HG02973 (cell line): ENCODE measurements at regions not wholly inside any gene's neighbourhood (a gene's known extent, or its start where the extent isn't known, plus 50 kb on each side); places are given as distances from the start of the nearest gene placed in this dataset.
"Not testable (repeated sequence)": the region's sequence is repeated elsewhere in the genome, so short reads cannot be mapped to it uniquely, and the experiment has no call there.

Experiments
- ATAC-seq: cut with Tn5 transposase; IDR thresholded peaks from one replicate; pipeline ENCODE4 v1.9.1; 2021; ENCODE audit warnings: moderate library complexity; ENCODE audit not compliant: unreplicated experiment

DNA sequence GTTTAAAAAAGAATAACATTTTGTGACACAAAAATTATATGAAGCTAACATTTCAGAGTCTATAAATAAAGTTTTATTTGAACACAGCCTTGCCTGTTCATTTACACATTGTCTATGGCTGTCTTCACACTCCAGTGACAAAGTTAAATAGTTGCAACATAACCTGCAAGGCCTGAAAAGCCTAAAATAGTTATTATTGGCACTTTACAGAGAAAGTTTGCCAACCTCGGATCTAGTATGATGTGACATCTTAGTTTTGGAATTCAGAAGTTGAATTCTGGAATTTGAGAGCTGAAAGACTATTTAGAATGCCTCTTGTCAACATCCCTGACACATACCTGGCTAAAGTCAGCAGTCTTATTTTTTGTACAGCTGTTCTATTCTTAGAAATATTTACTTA lies 68.3 kb downstream of the DYRK2 start:
- ATAC-seq: no peak

GRCh38 chr12:67719303-67719702 lies 70.8 kb downstream of the DYRK2 start:
- ATAC-seq: not testable (repeated sequence)

- ATAC-seq: no peak
These were observed 71.9 kb downstream of the DYRK2 start for GRCh38 chr12:67720351-67720856.

GRCh38 chr12:67721248-67721647 lies 72.7 kb downstream of the DYRK2 start:
- no peak for ATAC-seq

DNA sequence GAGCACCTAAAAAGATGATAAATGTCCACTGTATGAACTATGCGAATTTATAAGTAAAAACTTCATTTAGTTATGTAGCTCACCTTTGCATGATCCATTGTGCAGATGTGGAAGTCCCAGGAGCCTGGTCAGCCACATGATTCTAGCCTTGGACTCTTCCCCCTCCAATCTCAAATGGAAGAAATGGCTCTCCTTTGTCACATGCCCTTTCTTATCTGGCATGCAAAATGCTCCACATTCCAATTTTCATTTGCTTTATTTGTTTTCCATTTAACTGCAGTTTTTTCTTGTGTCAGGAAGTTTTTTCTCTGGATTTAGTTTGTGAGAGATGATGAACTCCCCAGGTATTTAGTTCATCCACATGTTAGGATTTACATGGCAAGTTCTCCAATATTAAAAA lies 73.8 kb downstream of the DYRK2 start:
- ATAC-seq: no peak

DNA sequence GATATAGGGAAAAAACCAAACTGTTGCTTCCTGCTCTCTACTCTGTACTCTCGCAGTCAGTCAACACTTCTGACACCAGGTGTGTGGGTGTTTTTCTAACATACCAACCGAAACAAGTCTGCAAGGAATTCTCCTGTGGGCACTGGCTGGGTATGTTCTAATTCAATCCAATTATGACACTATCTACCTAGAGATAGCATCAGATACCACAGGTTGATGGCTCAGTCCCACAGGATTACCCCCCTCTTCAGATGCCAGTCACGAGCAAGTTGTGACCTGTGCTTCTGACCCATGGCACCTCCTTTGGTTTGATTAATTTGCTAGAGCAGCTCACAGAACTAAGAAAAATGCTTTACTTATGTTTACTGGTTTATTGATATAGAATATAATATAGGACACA lies 78.3 kb downstream of the DYRK2 start:
- ATAC-seq: no peak

DNA sequence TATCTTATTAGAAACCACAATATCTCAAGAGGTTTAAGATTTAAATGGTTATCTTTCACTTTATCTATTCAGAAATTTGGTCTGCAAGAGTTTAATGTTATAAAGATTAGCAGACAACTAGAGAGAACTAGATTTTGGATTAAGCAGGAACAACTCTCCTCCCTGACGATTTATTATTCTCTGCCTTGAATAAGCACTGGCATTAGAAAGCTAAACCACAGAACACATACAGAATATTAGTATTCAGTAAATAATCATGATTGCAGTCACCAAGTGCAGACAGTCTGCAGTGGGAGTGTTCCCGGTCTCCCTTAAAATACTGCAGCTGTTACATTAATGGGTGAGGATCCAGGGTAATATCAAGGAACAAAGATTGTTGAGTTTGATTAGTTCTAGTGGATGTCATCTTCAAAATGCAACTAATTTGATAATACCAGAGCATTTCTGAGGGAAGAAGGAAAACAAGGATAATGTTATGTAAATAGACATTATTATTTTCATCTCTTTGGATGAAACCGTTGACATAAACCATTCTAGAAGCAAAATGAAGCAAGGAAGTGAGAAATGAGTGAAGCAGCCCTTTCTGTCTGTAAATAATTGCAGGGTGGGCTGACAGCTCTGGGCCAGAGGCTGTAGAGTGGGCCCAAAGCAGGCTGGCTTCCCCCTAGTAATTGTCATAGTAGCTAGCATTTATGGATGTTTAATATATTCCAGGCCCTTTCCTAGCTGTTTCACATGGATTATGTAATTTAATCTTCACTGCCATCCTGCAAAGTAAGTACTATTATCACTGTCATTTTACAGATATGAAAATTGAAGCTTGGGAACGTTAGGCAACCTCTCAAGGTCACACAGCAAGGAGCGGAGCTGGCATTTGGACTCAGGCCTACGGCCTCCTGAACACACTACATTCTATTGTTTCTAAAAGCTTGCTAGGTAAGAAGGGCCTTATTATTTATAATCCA lies 79.4 kb downstream of the DYRK2 start:
- no peak for ATAC-seq

DNA sequence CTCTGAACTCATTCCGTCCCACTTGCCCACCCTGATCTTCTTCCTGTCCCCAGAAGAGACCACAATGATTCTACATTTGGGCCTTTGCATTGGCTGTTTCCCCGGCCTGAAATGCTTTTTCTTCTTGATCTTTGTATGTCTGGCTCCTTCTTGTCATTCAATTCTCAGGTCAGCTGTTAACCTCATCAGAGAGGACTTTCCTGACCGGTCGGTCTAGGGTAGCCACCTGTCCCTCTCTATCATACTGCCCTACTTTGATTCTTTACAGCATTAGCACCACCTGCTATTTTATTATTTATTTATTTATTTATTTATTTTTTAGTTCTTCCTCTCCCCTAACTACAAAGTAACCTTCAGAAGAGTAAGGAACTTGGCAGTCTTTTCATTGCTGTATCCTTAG lies 84.3 kb downstream of the DYRK2 start:
- no peak for ATAC-seq

DNA sequence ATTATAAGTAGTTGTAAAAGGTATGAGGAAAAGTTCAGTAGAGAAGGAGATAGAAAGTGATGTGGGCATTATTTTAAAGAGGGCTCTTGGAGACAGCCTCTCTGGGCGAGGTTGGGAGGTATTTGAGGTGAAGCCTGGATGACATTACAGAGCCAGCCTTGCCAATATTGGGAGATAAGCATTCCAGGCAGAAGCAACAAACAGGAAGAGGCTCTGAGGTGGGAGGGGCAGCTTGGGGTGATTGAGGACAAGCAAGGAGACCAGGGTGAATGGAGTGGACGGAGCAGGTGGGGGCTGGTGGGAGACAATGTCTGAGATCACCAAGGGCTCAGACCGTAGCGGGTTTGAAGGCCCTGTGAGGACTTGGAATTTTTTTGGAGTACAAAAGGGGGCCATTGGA lies 87.3 kb downstream of the DYRK2 start:
- no peak for ATAC-seq

DNA sequence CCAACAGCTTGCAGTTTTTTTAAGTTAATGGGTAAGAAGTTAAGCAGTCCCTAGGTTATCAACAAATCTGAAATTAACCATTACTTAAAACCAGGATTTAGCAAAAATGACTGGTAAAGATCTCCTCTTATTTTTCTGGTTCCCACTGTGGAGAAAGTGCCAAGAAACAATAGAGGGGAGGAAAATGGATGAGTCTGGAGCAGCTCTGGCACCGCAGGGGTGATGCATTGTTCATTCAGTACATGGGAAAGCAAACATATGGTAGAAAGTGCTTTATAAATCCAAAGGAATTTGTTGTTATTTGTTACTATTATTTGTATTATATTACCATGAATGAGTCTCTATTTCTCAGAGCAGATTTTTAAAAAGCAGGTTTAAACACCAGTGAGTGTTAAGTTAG lies 92.2 kb downstream of the DYRK2 start:
- no peak for ATAC-seq

DNA sequence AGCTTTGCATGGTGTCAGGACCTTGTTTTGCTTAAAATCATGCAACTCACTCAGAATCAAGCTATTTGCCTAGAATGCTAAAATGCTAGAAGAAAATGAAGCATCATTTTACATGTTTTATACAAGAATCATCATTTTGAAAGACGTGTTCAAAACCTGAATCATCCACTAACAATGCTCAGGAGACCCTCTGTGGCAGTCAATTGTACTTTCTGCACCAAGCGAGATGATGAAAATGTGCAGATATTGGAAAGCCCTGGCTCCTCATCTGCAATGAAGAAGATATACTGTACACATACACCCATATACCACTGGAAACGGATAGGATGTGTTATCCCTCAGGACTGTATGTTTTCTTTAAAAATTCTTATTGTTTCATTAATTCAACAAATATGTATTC lies 92.7 kb downstream of the DYRK2 start:
- no peak for ATAC-seq

DNA sequence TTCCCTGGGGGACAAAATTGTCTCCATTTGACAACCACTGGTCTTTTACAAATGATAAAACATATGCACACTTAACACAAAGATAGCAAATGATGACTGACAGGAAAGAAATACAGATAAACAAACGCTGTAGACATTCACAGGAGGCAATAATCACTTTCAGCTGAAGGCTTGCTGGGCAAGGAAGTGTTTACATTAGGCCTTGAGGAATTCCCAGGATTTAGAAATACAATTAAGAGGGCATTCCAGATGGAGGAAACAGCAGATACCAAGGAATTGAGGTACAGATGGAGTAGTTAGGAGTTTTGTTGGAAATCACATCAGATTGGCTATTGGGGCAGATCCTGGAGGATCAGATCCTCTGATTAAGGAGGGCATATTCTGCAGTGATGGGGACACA lies 93.9 kb downstream of the DYRK2 start:
- no peak for ATAC-seq

GRCh38 chr12:67747869-67748742 lies 99.6 kb downstream of the DYRK2 start:
- ATAC-seq: no peak

GRCh38 chr12:67748743-67749040 lies 100.1 kb downstream of the DYRK2 start:
- no peak for ATAC-seq

DNA sequence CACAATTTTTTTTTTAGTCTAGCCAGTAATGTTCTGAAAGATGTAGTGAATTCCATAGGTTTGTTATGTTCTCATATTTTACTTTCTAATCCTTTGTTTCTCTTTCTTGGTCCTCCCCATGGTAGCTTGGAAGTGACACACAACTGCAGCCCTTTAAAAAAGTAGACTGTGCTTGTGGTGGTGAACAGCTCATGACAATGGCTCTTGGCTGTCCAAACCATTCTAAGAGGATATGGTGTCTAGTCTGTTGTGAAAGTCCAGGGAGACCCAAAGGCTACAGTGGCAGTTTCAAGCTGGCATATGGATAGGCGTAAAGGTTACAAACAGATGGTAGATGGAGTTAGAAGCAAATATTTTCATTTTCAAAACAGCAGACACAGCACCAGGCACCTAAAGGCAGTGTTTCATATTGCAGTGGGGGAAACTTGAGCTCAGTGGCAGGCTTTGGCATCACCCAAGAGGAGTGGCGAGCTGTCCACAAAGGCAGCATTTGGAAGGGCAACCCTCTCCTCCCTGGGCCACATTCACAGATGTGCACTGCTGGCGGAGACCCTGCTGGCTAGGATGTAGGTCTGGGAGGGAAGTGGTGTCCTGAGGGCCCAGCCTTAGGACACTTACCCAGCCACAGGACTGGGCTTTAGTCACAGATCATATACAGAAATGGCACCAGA lies 102.1 kb downstream of the DYRK2 start:
- ATAC-seq: no peak

DNA sequence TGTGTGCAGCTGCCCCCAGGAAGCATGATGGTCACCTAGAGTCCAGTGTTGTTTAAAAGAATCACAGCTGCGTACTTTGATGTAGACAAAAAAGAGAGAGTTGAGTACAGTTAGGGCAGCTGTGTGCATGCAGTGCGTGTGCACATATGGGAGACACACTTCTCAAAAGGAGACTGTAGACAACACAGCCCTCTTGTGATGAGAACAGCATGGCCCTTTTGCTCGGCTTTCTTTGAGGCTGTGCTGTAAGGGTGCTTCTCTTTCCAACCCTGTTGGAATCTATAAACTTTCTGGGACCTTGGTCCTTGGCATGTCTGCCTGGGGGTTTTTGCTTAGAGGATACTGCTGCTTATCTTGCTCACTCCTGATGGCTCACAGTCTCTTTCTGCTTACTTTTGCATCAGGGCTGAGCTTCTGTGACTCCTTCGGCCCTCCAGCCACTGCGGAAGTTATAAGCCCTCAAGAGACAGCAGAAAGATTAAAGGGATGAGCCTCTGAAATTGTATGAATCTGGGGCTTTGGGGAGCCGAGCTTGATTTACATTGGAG lies 102.9 kb downstream of the DYRK2 start:
- no peak for ATAC-seq

DNA sequence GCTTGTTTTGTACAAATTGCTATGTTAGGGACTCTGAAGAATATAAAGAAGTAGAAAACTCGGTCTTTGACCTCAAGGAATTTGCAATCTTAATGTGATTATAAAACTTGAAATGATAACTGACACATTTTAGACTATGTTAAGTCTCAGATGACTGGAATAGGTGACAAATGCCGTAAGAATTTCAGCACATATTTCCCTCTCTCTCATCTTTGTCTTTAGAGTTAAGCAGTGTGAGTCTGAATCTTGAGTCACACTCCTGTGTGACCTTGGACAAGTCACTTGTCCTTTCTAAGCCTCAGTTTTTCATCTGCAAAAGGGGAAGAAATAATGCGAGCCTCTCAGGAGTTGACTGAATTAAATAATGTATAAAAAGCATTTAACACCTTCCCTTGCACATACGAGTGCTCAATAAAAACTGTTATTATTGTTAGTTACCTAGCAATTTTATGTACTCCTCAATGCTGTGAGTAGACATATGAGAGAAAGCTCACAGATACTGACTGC lies 103.7 kb downstream of the DYRK2 start:
- ATAC-seq: no peak

DNA sequence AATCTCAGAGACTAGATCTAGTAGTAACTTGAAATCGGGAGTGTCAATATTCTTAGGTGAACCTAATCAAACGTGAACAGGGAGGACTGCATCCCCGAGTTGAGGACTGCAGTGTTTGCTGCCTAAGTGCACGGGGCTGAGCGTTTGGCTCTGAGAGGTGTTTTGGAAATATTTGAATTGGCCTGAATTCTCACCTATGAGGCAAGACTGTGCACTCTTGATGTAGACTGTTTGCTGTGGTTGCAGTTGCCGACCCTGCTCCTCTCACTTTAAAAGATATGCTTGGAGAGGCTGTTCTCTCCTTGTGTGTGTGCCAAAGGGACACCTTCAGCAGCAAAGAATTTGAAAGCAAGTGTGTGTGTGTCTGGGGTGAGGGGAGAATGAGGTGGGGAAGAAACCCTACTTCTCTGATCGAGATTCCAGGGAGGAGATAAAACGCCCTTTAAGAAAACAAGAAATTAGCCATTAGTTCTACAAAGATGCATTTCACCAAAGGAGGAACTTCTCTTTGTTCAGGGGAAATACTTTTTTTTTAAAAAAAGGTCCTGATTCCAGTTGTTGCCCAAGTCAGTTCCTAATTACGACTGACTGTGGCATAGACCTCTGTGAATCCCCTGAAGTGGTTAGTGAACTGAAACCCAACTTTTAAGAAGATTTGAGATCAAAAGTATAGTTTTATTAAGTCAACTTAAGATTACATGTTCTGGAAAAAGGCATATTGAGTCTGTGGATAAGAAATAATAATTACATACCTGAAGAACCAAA lies 106.6 kb downstream of the DYRK2 start:
- no peak for ATAC-seq

DNA sequence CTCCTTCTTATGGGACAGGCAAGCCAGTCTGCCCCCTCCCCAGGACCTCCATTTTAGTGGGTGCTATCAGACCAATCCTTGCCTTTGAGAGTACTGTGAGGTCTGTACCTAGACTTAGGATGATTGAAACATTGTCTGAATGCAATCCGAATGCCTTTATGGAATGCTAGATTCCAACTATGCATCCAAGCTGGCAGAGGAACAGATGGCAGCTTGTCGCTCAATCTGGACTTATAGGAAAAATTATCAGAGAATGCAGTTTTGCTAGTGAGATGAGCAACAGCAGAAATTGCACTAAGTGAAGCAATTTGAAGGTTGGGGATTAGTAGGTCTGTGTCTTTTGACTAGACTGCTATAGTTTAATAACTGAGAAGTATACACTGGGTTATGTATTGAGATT lies 109.1 kb downstream of the DYRK2 start:
- ATAC-seq: no peak

GRCh38 chr12:67758119-67758518 lies 109.6 kb downstream of the DYRK2 start:
- peak; percentile 98 for ATAC-seq
